ENCODE measurements at regions not wholly inside any gene's neighbourhood (a gene's known extent, or its start where the extent isn't known, plus 50 kb on each side); places are given as distances from the start of the nearest gene placed in this dataset.
"Not testable (repeated sequence)": the region's sequence is repeated elsewhere in the genome, so short reads cannot be mapped to it uniquely, and the experiment has no call there.

- no peak for DNase-seq
Measured at GRCh38 chr5:174453690-174454089, 270.7 kb upstream of the MSX2 start.

- peak; percentile 20 for DNase-seq
Measured at GRCh38 chr5:174454464-174454863, 269.9 kb upstream of the MSX2 start.

DNA sequence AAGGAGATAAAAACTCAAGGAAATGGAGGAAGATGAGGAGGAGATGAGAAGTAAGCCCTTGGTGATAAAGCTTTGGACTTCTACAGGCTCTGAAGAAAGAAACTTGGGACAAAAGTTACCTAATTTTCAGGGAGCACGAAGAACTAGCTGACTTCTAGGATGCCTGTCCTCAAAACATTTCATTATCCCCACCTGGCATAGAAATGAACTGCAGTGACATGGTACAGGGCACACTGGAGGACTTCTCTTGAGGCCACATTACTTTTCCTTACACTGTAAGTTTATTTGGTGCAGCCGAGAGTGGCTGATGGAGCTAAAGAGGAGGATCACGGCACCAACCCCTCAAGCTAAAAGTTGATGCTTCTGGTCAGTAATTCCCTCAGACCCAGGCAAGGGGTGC is 269.5 kb upstream of the MSX2 start:
- no peak for DNase-seq

DNA sequence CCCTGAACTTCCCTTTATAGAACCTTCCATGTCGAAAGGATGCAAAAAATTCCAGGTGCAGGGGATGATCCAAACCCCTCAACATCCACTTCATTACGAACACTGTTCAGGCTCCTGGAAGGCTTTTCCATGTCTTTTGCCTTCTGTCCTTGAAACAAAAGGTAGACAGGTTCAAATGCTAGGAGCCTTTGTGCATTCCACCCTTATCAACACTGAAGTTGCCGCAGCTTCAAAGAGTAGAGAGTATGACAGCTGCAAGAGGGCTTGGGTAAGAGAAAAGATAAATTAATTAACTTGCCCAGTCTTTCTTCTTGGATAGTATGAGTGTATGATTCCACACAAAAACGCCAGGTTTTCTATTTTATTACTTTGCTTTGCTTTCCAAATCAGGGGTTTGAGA is 269.1 kb upstream of the MSX2 start:
- no peak for DNase-seq

- no peak for DNase-seq
Measured at GRCh38 chr5:174457141-174457678, 267.2 kb upstream of the MSX2 start.

DNA sequence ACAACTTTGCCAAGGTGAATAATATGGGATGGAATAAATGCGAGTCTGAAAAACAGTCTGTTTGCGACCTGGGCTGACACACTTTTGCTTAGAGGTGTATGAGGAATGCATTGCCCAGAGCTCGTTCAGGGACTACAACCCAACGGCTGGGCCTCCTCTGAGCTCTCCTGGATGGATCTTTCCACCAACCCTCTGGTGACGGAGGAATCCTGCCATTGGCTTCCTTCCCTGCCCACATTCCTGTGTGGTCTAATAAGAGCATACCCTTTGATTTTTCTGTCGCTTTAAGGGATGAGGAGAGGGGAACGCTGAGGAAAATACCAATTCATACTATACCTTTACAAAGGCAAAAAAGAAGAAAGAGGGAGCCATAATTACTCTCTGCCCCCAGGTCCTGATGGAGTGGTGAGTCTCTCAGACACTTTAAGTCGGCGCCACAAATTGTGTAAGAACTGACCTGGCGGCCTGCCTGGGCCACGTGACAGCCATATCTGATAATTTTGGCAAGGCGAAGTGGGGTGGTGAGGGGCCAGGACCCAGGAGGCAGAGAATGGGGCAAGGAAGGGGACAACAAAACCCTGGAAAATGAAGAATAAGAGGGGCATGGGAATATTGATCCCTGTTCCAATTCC is 265.2 kb upstream of the MSX2 start:
- DNase-seq = no peak

GRCh38 chr5:174459832-174460448 is 264.4 kb upstream of the MSX2 start:
- DNase-seq = no peak

DNA sequence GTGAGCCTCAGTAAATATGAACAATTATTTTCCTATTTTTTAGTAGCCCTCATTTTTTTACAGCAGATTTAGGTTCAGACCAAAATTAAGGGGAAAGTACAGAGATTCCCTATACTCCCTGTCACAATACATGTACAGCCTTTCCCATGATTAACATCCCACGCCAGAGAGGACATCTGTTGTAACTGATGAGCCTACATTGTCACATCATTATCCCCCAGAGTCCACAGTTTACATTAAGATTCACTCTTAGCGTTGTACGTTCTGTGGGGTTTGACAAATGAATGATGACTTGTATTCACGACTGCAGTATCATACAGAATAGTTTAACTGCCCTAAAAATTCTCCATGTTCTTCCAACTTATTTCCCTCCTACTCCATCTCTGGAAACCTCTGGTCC is 262.3 kb upstream of the MSX2 start:
- DNase-seq = no peak

GRCh38 chr5:174464504-174465165 is 259.7 kb upstream of the MSX2 start:
- no peak for DNase-seq

- DNase-seq = not testable (repeated sequence)
Measured at GRCh38 chr5:174471528-174471927, 252.9 kb upstream of the MSX2 start.

- DNase-seq = no peak
Measured at GRCh38 chr5:174472956-174473355, 251.4 kb upstream of the MSX2 start.

DNA sequence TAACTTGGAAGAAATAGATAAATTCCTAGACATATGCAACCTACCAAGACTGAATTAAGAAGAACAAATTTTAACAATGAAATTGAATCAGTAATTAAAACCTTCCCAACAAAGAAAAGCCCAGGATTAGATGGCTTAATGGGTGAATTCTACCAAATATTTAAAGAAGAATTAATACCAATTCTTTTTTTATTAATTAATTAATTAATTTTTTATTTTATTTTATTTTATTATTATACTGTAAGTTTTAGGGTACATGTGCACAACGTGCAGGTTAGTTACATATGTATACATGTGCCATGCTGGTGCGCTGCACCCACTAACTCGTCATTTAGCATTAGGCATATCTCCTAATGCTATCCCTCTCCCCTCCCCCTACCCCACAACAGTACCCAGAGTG is 248.4 kb upstream of the MSX2 start:
- DNase-seq = not testable (repeated sequence)

DNA sequence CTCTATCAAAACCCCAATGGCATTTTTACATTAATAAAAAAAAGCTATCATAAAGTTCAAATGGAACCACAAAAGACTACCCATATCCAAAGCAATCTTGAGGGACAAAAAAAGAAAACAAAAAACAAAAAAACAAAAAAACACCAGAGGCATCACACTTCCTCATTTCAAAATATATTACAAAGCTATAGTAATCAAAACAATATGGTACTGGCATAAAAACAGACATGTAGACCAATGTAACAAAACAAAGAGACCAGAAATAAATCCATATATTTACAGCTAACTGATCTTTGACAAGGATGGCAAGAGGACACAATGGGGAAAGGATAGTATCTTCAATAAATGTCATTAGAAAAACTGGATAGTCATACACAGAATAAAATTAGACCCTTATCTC is 245.1 kb upstream of the MSX2 start:
- no peak for DNase-seq

DNA sequence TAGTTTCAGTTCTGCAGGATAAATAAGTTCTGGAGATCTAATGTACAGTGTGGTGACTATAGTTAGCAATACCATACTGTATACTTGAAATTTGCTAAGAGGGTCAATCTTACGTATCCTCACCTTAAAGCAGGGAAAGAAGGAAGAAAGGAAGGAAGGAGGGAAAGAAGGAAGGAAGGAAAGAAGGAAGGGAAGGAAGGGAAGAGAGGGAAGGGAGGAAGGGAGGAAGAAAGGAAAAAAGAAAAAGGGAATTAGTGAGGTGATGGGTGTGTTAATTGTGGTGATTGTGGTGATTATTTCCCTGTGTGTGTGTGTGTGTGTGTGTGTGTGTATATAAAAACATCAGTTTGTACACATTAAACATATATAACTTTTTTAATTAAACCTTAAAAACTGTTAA is 242.6 kb upstream of the MSX2 start:
- no peak for DNase-seq

GRCh38 chr5:174482607-174483024 is 241.8 kb upstream of the MSX2 start:
- no peak for DNase-seq

- no peak for DNase-seq
Measured at GRCh38 chr5:174483411-174483810, 241.0 kb upstream of the MSX2 start.

GRCh38 chr5:174489215-174489614 is 235.2 kb upstream of the MSX2 start:
- no peak for DNase-seq

GRCh38 chr5:174489920-174490597 is 234.3 kb upstream of the MSX2 start:
- DNase-seq = no peak

- no peak for DNase-seq
Measured at GRCh38 chr5:174490728-174491127, 233.7 kb upstream of the MSX2 start.

DNA sequence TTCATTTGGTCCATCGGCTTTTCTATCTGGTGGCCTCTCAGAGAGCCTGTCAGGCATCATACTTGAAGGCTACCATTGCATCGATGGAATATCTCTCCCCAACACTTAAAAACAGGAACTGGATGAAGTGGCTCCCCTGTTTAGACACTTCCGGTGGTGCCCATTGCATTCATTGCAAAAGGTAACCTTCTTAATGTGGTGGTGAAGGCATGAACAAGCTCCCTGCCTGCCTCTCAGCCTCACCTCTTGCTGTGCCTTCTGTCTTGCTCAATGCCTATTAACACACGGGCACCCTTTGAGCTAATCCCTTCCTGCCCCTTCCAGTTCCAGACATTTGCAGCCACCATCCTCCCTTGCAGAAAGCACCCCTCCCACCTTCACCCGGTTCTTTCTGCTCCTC is 233.1 kb upstream of the MSX2 start:
- DNase-seq = no peak

DNA sequence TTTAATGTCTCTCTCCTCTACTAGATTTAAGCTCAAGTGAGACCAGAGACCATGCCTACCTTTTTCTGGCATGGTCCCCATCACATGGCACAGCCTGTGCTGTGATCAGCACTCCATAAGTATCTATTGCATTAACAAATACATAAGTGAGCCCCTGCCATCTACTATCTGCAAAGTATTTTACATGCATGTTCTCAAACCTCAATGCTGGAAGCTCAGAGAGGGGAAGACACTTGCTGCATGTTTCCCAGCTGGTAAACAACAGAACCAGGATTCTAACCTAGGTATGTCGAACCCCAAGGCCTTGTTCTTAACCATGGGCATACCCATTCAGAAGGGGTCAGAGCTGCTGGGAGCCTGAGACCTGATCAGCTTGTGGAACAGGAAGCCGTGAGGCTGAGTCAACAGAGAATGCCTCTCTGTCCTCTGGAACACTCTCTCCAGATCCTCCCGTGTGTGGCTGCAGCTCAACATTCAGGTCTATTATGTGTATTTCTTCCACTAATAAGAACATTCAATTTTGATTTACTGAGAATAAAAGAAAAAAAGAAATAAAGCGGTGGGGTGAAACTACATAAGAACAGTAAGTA is 232.5 kb upstream of the MSX2 start:
- no peak for DNase-seq

DNA sequence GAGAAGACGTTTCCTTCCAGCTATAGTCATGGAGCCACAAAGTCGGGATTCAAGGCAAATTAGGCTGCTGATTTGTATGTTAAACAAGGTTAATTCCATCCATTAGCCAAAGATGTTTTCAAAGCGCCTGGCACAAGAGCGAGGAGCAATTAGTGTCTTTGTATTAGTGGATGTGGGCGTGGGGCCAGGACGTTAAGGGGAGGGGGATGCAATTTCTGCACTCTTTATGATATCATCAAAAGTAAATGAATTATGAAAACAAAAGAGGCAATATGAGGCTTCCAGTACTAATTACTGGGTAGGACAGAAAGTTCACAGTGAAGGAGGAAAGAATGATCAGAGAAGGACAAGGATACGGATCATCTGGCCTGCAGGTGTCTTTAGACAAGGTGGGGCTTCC is 230.9 kb upstream of the MSX2 start:
- no peak for DNase-seq

- DNase-seq = not testable (repeated sequence)
Measured at GRCh38 chr5:174497939-174498338, 226.4 kb upstream of the MSX2 start.
